HG03060 (cell line): ENCODE measurements at regions not wholly inside any gene's neighbourhood (a gene's known extent, or its start where the extent isn't known, plus 50 kb on each side); places are given as distances from the start of the nearest gene placed in this dataset.

Source experiments
- ATAC-seq: cut with Tn5 transposase; IDR thresholded peaks from one replicate; pipeline ENCODE4 v1.9.1; 2021; ENCODE audit warnings: low read depth, moderate number of reproducible peaks; ENCODE audit not compliant: unreplicated experiment

- no peak for ATAC-seq
These were observed 53.4 kb upstream of the PRKACB start for GRCh38 chr1:84090447-84091245.

GRCh38 chr1:84089867-84090266 is 54.2 kb upstream of the PRKACB start:
- ATAC-seq = no peak

- ATAC-seq = no peak
These were observed 54.6 kb upstream of the PRKACB start for GRCh38 chr1:84089465-84089864.

GRCh38 chr1:84086616-84087015 is 57.5 kb upstream of the PRKACB start:
- no peak for ATAC-seq

- no peak for ATAC-seq
These were observed 57.9 kb upstream of the PRKACB start for GRCh38 chr1:84086189-84086588.

- ATAC-seq = no peak
These were observed 60.8 kb upstream of the PRKACB start for GRCh38 chr1:84083307-84083706.

GRCh38 chr1:84078842-84079202 is 65.2 kb upstream of the PRKACB start:
- no peak for ATAC-seq

- peak; percentile 28 for ATAC-seq
These were observed 65.8 kb upstream of the PRKACB start for GRCh38 chr1:84078108-84078841.

- ATAC-seq = peak; percentile 61
These were observed 66.5 kb upstream of the PRKACB start for GRCh38 chr1:84077476-84078107.

- no peak for ATAC-seq
These were observed 70.8 kb upstream of the PRKACB start for GRCh38 chr1:84073266-84073665.

GRCh38 chr1:84069236-84069845 is 70.4 kb upstream of the TTLL7 start:
- ATAC-seq = no peak

GRCh38 chr1:84062496-84062895 is 63.6 kb upstream of the TTLL7 start:
- no peak for ATAC-seq

GRCh38 chr1:84061336-84061735 is 62.4 kb upstream of the TTLL7 start:
- no peak for ATAC-seq

GRCh38 chr1:84060781-84061180 is 61.8 kb upstream of the TTLL7 start:
- ATAC-seq = no peak

- no peak for ATAC-seq
These were observed 49.9 kb upstream of the TTLL7 start for GRCh38 chr1:84048820-84049219.
